ENCODE measurements at regions not wholly inside any gene's neighbourhood (a gene's known extent, or its start where the extent isn't known, plus 50 kb on each side); places are given as distances from the start of the nearest gene placed in this dataset.

DNA sequence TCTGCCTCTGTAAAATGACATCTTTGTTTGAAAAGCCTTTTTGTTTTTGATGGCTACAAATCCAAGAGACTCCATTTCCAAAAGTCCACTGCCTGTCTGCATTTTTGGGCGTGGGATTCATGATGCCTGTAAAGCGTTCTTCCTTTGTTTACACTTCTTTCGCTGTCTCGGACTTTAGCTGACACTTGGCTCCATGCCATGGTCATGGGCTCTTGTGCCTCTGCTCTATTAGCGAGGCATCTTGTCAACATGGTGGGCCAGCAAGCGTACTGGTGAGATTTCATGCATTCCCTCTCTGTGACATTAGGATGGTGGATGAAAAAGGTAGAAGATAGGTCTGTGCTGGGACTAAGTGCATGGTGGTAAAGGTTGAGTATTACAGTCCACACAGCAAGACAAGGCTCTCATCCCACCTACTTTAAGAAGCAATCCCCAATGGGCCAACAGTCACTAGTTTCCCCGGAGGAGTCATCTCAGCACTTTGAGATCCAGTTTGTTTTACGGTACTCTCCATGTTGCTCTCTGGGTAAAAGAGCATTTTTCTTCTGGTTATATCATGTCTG lies 298.2 kb upstream of the KLF3 start:
- intact Hi-C loops (cut with DNase I): no loop called here
- TF ChIP-seq CTCF (IDR thresholded peaks at IDR 0.05): no peak
- DNase-seq (no peak), ATAC-seq (no peak)
- Histone ChIP-seq H3K9me3 (no peaks in the 10 kb centered on the region), H3K27me3 (ENCODE audit: low read depth) (no peaks in the 10 kb centered on the region), H3K36me3 (no peaks in the 10 kb centered on the region), H3K27ac (no peak overlapping the region), H3K4me1 (no peaks in the 10 kb centered on the region), H3K4me3 (no peak overlapping the region)

GRCh38 chr4:38366456-38366855 lies 297.5 kb upstream of the KLF3 start:
- intact Hi-C loops (cut with DNase I): no loop called here
- H3K27me3 ChIP-seq (ENCODE audit: low read depth): no peaks in the 10 kb centered on the region
- H3K4me1 ChIP-seq: no peaks in the 10 kb centered on the region
- H3K36me3 ChIP-seq: no peaks in the 10 kb centered on the region
- no peak overlapping the region for H3K4me3 ChIP-seq
- TF ChIP-seq CTCF (IDR thresholded peaks at IDR 0.05): no peak
- ATAC-seq (peak in 1 of 2 donors; percentile 28), DNase-seq (no peak)
- H3K9me3 ChIP-seq: no peaks in the 10 kb centered on the region
- no peak overlapping the region for H3K27ac ChIP-seq

DNA sequence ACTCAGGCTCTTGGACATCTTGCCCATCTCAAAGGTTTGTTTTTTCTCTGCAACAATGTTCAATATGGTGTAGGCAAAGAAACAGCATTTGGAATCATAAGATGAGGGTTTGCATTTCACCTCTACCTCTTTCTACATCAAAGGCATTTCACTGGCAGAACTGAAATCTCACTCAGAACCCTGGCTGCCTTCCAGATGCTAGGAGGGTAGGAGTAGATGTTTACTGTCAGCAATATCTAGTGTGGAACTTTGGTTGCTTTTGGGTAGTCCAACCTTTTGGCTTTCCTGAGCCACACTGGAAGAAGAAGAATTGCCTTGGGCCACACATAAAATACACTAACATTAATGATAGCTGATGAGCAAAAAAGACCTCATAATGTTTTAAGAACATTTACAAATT lies 297.0 kb upstream of the KLF3 start:
- Histone ChIP-seq H3K36me3 (no peaks in the 10 kb centered on the region), H3K4me3 (no peak overlapping the region), H3K27me3 (ENCODE audit: low read depth) (no peaks in the 10 kb centered on the region), H3K4me1 (no peaks in the 10 kb centered on the region), H3K27ac (no peak overlapping the region), H3K9me3 (no peaks in the 10 kb centered on the region)
- ATAC-seq: no peak
- TF ChIP-seq CTCF (IDR thresholded peaks at IDR 0.05): no peak
- intact Hi-C loops (cut with DNase I): no loop called here
- DNase-seq: no peak

- Histone ChIP-seq H3K4me1 (no peaks in the 10 kb centered on the region), H3K36me3 (no peaks in the 10 kb centered on the region), H3K27ac (no peak overlapping the region), H3K4me3 (no peak overlapping the region), H3K27me3 (ENCODE audit: low read depth) (no peaks in the 10 kb centered on the region), H3K9me3 (no peaks in the 10 kb centered on the region)
- ATAC-seq: no peak
- no peak for TF ChIP-seq CTCF (IDR thresholded peaks at IDR 0.05)
- intact Hi-C loops (cut with DNase I): no loop called here
- no peak for DNase-seq
Measured at GRCh38 chr4:38367642-38368174, 296.3 kb upstream of the KLF3 start.

GRCh38 chr4:38368613-38369012 lies 295.4 kb upstream of the KLF3 start:
- no peak for DNase-seq
- no peak overlapping the region for H3K27ac ChIP-seq
- no peaks in the 10 kb centered on the region for H3K36me3 ChIP-seq
- H3K4me1 ChIP-seq: no peaks in the 10 kb centered on the region
- no peak overlapping the region for H3K4me3 ChIP-seq
- H3K27me3 ChIP-seq (ENCODE audit: low read depth): no peaks in the 10 kb centered on the region
- intact Hi-C loops (cut with DNase I): no loop called here
- H3K9me3 ChIP-seq: no peaks in the 10 kb centered on the region
- no peak for TF ChIP-seq CTCF (IDR thresholded peaks at IDR 0.05)
- ATAC-seq: no peak

All from lower lobe of right lung (tissue), 2 donors.